ENCODE measurements at regions not wholly inside any gene's neighbourhood (a gene's known extent, or its start where the extent isn't known, plus 50 kb on each side); places are given as distances from the start of the nearest gene placed in this dataset.
A peak's percentile ranks its signal among the peaks of the same experiment; 100 is the strongest.
"Not testable (repeated sequence)": the region's sequence is repeated elsewhere in the genome, so short reads cannot be mapped to it uniquely, and the experiment has no call there.

GRCh38 chr12:114616081-114616480 lies 67.9 kb downstream of the TBX3 start:
- ATAC-seq (no peak), DNase-seq (ENCODE audit: low spot score) (no peak)
- intact Hi-C loops (cut with DNase I) = no loop called here

GRCh38 chr12:114614040-114614439 lies 69.9 kb downstream of the TBX3 start:
- intact Hi-C loops (cut with DNase I) = no loop called here
- ATAC-seq (no peak), DNase-seq (ENCODE audit: low spot score) (no peak)

GRCh38 chr12:114612062-114612461 lies 71.9 kb downstream of the TBX3 start:
- ATAC-seq = no peak
- DNase-seq (ENCODE audit: low spot score) = no peak
- intact Hi-C loops (cut with DNase I) = no loop called here

GRCh38 chr12:114611145-114612018 lies 72.6 kb downstream of the TBX3 start:
- intact Hi-C loops (cut with DNase I) = no loop called here
- ATAC-seq (no peak), DNase-seq (ENCODE audit: low spot score) (no peak)

GRCh38 chr12:114608509-114608908 lies 75.5 kb downstream of the TBX3 start:
- ATAC-seq (no peak), DNase-seq (ENCODE audit: low spot score) (no peak)
- intact Hi-C loops (cut with DNase I) = no loop called here

- no peak for ATAC-seq
- intact Hi-C loops (cut with DNase I) = no loop called here
- DNase-seq (ENCODE audit: low spot score) = no peak
Measured at GRCh38 chr12:114605918-114606317, 78.1 kb downstream of the TBX3 start.

GRCh38 chr12:114604606-114605005 lies 79.4 kb downstream of the TBX3 start:
- ATAC-seq (no peak), DNase-seq (ENCODE audit: low spot score) (no peak)
- intact Hi-C loops (cut with DNase I) = no loop called here

- intact Hi-C loops (cut with DNase I); DNase-seq (ENCODE audit: low spot score); ATAC-seq: not testable (repeated sequence)
Measured at GRCh38 chr12:114600584-114600983, 83.4 kb downstream of the TBX3 start.

GRCh38 chr12:114598111-114598510 lies 85.9 kb downstream of the TBX3 start:
- no peak for DNase-seq (ENCODE audit: low spot score)
- intact Hi-C loops (cut with DNase I) = no loop called here
- no peak for ATAC-seq

GRCh38 chr12:114592946-114593345 lies 91.0 kb downstream of the TBX3 start:
- intact Hi-C loops (cut with DNase I) = no loop called here
- ATAC-seq = peak; percentile 46

GRCh38 chr12:114588061-114588460 lies 95.9 kb downstream of the TBX3 start:
- intact Hi-C loops (cut with DNase I) = no loop called here
- DNase-seq (ENCODE audit: low spot score) (no peak), ATAC-seq (no peak)

More at GRCh38 chr12:114592946-114593345, 91.0 kb downstream of the TBX3 start:
- DNase-seq (ENCODE audit: low spot score) = no peak

GRCh38 chr12:114580306-114580705 lies 103.7 kb downstream of the TBX3 start:
- ATAC-seq (no peak), DNase-seq (ENCODE audit: low spot score) (no peak)
- intact Hi-C loops (cut with DNase I) = no loop called here

GRCh38 chr12:114579389-114579788 lies 104.6 kb downstream of the TBX3 start:
- DNase-seq (ENCODE audit: low spot score) (no peak), ATAC-seq (no peak)
- intact Hi-C loops (cut with DNase I) = no loop called here

GRCh38 chr12:114562654-114563053 lies 121.3 kb downstream of the TBX3 start:
- intact Hi-C loops (cut with DNase I) = loop anchor here (5.0 kb wide), 1 partner anchor 1320 kb away; no protein-coding TSS in a partner anchor

GRCh38 chr12:114555451-114555850 lies 128.5 kb downstream of the TBX3 start:
- intact Hi-C loops (cut with DNase I) = no loop called here
- ATAC-seq = no peak
- no peak for DNase-seq (ENCODE audit: low spot score)

More at GRCh38 chr12:114562654-114563053, 121.3 kb downstream of the TBX3 start:
- no peak for DNase-seq (ENCODE audit: low spot score)
- no peak for ATAC-seq

GRCh38 chr12:114547636-114548035 lies 136.3 kb downstream of the TBX3 start:
- DNase-seq (ENCODE audit: low spot score) (no peak), ATAC-seq (no peak)
- intact Hi-C loops (cut with DNase I) = no loop called here

- intact Hi-C loops (cut with DNase I) = no loop called here
Measured at GRCh38 chr12:114530417-114530816, 124.5 kb upstream of the TBX5 start.

GRCh38 chr12:114529966-114530365 lies 124.0 kb upstream of the TBX5 start:
- no peak for ATAC-seq
- intact Hi-C loops (cut with DNase I) = no loop called here

More at GRCh38 chr12:114530417-114530816, 124.5 kb upstream of the TBX5 start:
- no peak for DNase-seq (ENCODE audit: low spot score)
- ATAC-seq = no peak

GRCh38 chr12:114528766-114529165 lies 122.8 kb upstream of the TBX5 start:
- DNase-seq (ENCODE audit: low spot score) = no peak
- no peak for ATAC-seq
- intact Hi-C loops (cut with DNase I) = no loop called here

More at GRCh38 chr12:114529966-114530365, 124.0 kb upstream of the TBX5 start:
- DNase-seq (ENCODE audit: low spot score) = no peak

GRCh38 chr12:114521160-114521559 lies 115.2 kb upstream of the TBX5 start:
- DNase-seq (ENCODE audit: low spot score); ATAC-seq; intact Hi-C loops (cut with DNase I): not testable (repeated sequence)

GRCh38 chr12:114512351-114512750 lies 106.4 kb upstream of the TBX5 start:
- no peak for ATAC-seq
- no peak for DNase-seq (ENCODE audit: low spot score)
- intact Hi-C loops (cut with DNase I) = no loop called here
